ENCODE measurements at regions not wholly inside any gene's neighbourhood (a gene's known extent, or its start where the extent isn't known, plus 50 kb on each side); places are given as distances from the start of the nearest gene placed in this dataset.
"Not testable (repeated sequence)": the region's sequence is repeated elsewhere in the genome, so short reads cannot be mapped to it uniquely, and the experiment has no call there.

GRCh38 chr14:97162621-97163020 lies 365.4 kb downstream of the VRK1 start:
- peaks cover 0 to 13% of the 10 kb centered on the region in 2 donors for H3K27me3 Mint-ChIP-seq
- H3K36me3 Mint-ChIP-seq = no peaks in the 10 kb centered on the region
- no peaks in the 10 kb centered on the region for H3K4me1 Mint-ChIP-seq (ENCODE audit: low read depth in 2 of 2)
- DNase-seq (ENCODE audit: low spot score) (no peak), ATAC-seq (no peak)
- no peaks in the 10 kb centered on the region for H3K9me3 Mint-ChIP-seq
- H3K27ac Mint-ChIP-seq = no peak overlapping the region
- no peak overlapping the region for H3K4me3 Mint-ChIP-seq

GRCh38 chr14:97164021-97164420 lies 366.8 kb downstream of the VRK1 start:
- Mint-ChIP-seq H3K36me3 (no peaks in the 10 kb centered on the region), H3K9me3 (no peaks in the 10 kb centered on the region), H3K27me3 (peaks cover 0 to 9% of the 10 kb centered on the region in 2 donors), H3K4me1 (ENCODE audit: low read depth in 2 of 2) (no peaks in the 10 kb centered on the region), H3K27ac (no peak overlapping the region), H3K4me3 (no peak overlapping the region)
- ATAC-seq (no peak), DNase-seq (ENCODE audit: low spot score) (no peak)

- H3K4me3 Mint-ChIP-seq = no peak overlapping the region
- no peaks in the 10 kb centered on the region for H3K4me1 Mint-ChIP-seq (ENCODE audit: low read depth in 2 of 2)
- DNase-seq (ENCODE audit: low spot score) = no peak
- no peak for ATAC-seq
- peaks cover 0 to 9% of the 10 kb centered on the region in 2 donors for H3K27me3 Mint-ChIP-seq
- no peak overlapping the region for H3K27ac Mint-ChIP-seq
- no peaks in the 10 kb centered on the region for H3K36me3 Mint-ChIP-seq
- no peaks in the 10 kb centered on the region for H3K9me3 Mint-ChIP-seq
These were observed 369.3 kb downstream of the VRK1 start for GRCh38 chr14:97166497-97166896.

- DNase-seq (ENCODE audit: low spot score); H3K4me3 Mint-ChIP-seq; H3K9me3 Mint-ChIP-seq; H3K4me1 Mint-ChIP-seq (ENCODE audit: low read depth in 2 of 2); H3K27ac Mint-ChIP-seq; H3K27me3 Mint-ChIP-seq; H3K36me3 Mint-ChIP-seq; ATAC-seq: not testable (repeated sequence)
These were observed 370.4 kb downstream of the VRK1 start for GRCh38 chr14:97167577-97167976.

- Mint-ChIP-seq H3K4me3 (no peak overlapping the region), H3K4me1 (ENCODE audit: low read depth in 2 of 2) (peaks cover 0 to 5% of the 10 kb centered on the region in 2 donors), H3K27me3 (peaks cover 0 to 9% of the 10 kb centered on the region in 2 donors), H3K27ac (no peak overlapping the region), H3K9me3 (no peaks in the 10 kb centered on the region), H3K36me3 (no peaks in the 10 kb centered on the region)
- ATAC-seq = no peak
- DNase-seq (ENCODE audit: low spot score) = no peak
These were observed 375.5 kb downstream of the VRK1 start for GRCh38 chr14:97172644-97173043.

- Mint-ChIP-seq H3K4me1 (ENCODE audit: low read depth in 2 of 2) (peaks cover 26 to 33% of the 10 kb centered on the region in 2 donors), H3K27ac (peak overlapping the region in 1 of 2 donors; percentile 40), H3K27me3 (peaks cover 9 to 13% of the 10 kb centered on the region in 2 donors), H3K9me3 (peaks cover 6% of the 10 kb centered on the region), H3K36me3 (peaks cover 9% of the 10 kb centered on the region), H3K4me3 (no peak overlapping the region)
- no peak for ATAC-seq
- no peak for DNase-seq (ENCODE audit: low spot score)
These were observed 379.8 kb downstream of the VRK1 start for GRCh38 chr14:97177016-97177415.

GRCh38 chr14:97177635-97178034 lies 380.5 kb downstream of the VRK1 start:
- H3K4me1 Mint-ChIP-seq (ENCODE audit: low read depth in 2 of 2) = peaks cover 26 to 33% of the 10 kb centered on the region in 2 donors
- peaks cover 9 to 13% of the 10 kb centered on the region in 2 donors for H3K27me3 Mint-ChIP-seq
- peak overlapping the region in 1 of 2 donors; percentile 40 for H3K27ac Mint-ChIP-seq
- peaks cover 6% of the 10 kb centered on the region for H3K9me3 Mint-ChIP-seq
- no peak for ATAC-seq
- no peak for DNase-seq (ENCODE audit: low spot score)
- no peak overlapping the region for H3K4me3 Mint-ChIP-seq
- H3K36me3 Mint-ChIP-seq = peaks cover 9% of the 10 kb centered on the region

- ATAC-seq = peak; percentile 75 to 77
- no peak for DNase-seq (ENCODE audit: low spot score)
These were observed 381.6 kb downstream of the VRK1 start for GRCh38 chr14:97178781-97179180.

GRCh38 chr14:97179573-97179972 lies 382.4 kb downstream of the VRK1 start:
- Mint-ChIP-seq H3K27me3 (peaks cover 9 to 13% of the 10 kb centered on the region in 2 donors), H3K4me1 (ENCODE audit: low read depth in 2 of 2) (peaks cover 26 to 33% of the 10 kb centered on the region in 2 donors), H3K9me3 (peaks cover 6% of the 10 kb centered on the region), H3K27ac (peak overlapping the region; percentile 40 to 43), H3K36me3 (peaks cover 9% of the 10 kb centered on the region), H3K4me3 (peak overlapping the region; percentile 35)
- ATAC-seq = no peak
- DNase-seq (ENCODE audit: low spot score) = no peak

More at GRCh38 chr14:97178781-97179180, 381.6 kb downstream of the VRK1 start:
- Mint-ChIP-seq H3K27me3 (peaks cover 9 to 13% of the 10 kb centered on the region in 2 donors), H3K4me1 (ENCODE audit: low read depth in 2 of 2) (peaks cover 26 to 33% of the 10 kb centered on the region in 2 donors), H3K27ac (peak overlapping the region; percentile 17 to 40), H3K9me3 (peaks cover 6% of the 10 kb centered on the region), H3K36me3 (peaks cover 9% of the 10 kb centered on the region), H3K4me3 (peak overlapping the region; percentile 35)

- peak overlapping the region in 1 of 2 donors; percentile 29 for H3K27ac Mint-ChIP-seq
These were observed 383.4 kb downstream of the VRK1 start for GRCh38 chr14:97180304-97181200.

GRCh38 chr14:97185186-97185585 lies 388.0 kb downstream of the VRK1 start:
- Mint-ChIP-seq H3K4me3 (no peak overlapping the region), H3K4me1 (ENCODE audit: low read depth in 2 of 2) (peaks cover 15 to 19% of the 10 kb centered on the region in 2 donors), H3K27me3 (peaks cover 9 to 18% of the 10 kb centered on the region in 2 donors), H3K36me3 (peaks cover 9% of the 10 kb centered on the region), H3K9me3 (peaks cover 6% of the 10 kb centered on the region), H3K27ac (no peak overlapping the region)
- ATAC-seq (no peak), DNase-seq (ENCODE audit: low spot score) (no peak)

More at GRCh38 chr14:97180304-97181200, 383.4 kb downstream of the VRK1 start:
- ATAC-seq = no peak
- H3K9me3 Mint-ChIP-seq = peaks cover 6% of the 10 kb centered on the region
- DNase-seq (ENCODE audit: low spot score) = no peak
- H3K36me3 Mint-ChIP-seq = peaks cover 9% of the 10 kb centered on the region
- peaks cover 9 to 16% of the 10 kb centered on the region in 2 donors for H3K27me3 Mint-ChIP-seq
- no peak overlapping the region for H3K4me3 Mint-ChIP-seq
- H3K4me1 Mint-ChIP-seq (ENCODE audit: low read depth in 2 of 2) = peaks cover 31 to 39% of the 10 kb centered on the region in 2 donors

GRCh38 chr14:97187916-97188315 lies 390.7 kb downstream of the VRK1 start:
- peaks cover 5 to 11% of the 10 kb centered on the region in 2 donors for H3K4me1 Mint-ChIP-seq (ENCODE audit: low read depth in 2 of 2)
- H3K36me3 Mint-ChIP-seq = no peaks in the 10 kb centered on the region
- peaks cover 3% of the 10 kb centered on the region for H3K9me3 Mint-ChIP-seq
- ATAC-seq (no peak), DNase-seq (ENCODE audit: low spot score) (no peak)
- H3K27ac Mint-ChIP-seq = no peak overlapping the region
- no peak overlapping the region for H3K4me3 Mint-ChIP-seq
- H3K27me3 Mint-ChIP-seq = peaks cover 13 to 26% of the 10 kb centered on the region in 2 donors

GRCh38 chr14:97196336-97196735 lies 399.2 kb downstream of the VRK1 start:
- no peak for DNase-seq (ENCODE audit: low spot score)
- Mint-ChIP-seq H3K4me1 (ENCODE audit: low read depth in 2 of 2) (peaks cover 0 to 3% of the 10 kb centered on the region in 2 donors), H3K9me3 (peaks cover 12% of the 10 kb centered on the region), H3K27me3 (peaks cover 38 to 43% of the 10 kb centered on the region in 2 donors), H3K27ac (no peak overlapping the region), H3K36me3 (peaks cover 25% of the 10 kb centered on the region), H3K4me3 (no peak overlapping the region)
- no peak for ATAC-seq

GRCh38 chr14:97198813-97199212 lies 401.6 kb downstream of the VRK1 start:
- Mint-ChIP-seq H3K4me1 (ENCODE audit: low read depth in 2 of 2) (peaks cover 0 to 3% of the 10 kb centered on the region in 2 donors), H3K27ac (no peak overlapping the region), H3K27me3 (peaks cover 18 to 21% of the 10 kb centered on the region in 2 donors), H3K9me3 (peaks cover 9% of the 10 kb centered on the region), H3K36me3 (peaks cover 18% of the 10 kb centered on the region), H3K4me3 (no peak overlapping the region)
- peak in 1 of 2 donors; percentile 13 for ATAC-seq
- DNase-seq (ENCODE audit: low spot score) = no peak

All from natural killer cell treated with Interleukin-12 subunit alpha and Interleukin-12 subunit beta and Interleukin-15 and Interleukin-18, amount 100 ng/mL, for 72 hours (primary cell).